Panc1 (cell line): ENCODE measurements at regions not wholly inside any gene's neighbourhood (a gene's known extent, or its start where the extent isn't known, plus 50 kb on each side); places are given as distances from the start of the nearest gene placed in this dataset.
A peak's percentile ranks its signal among the peaks of the same experiment; 100 is the strongest.

ENCODE experiments used
- ATAC-seq: fragments of 200-7000 bp; cut with Tn5 transposase; 2 replicates; pipeline ENCODE4 v1.9.1; 2020; ENCODE audit warnings: mild to moderate bottlenecking, moderate library complexity
- BruUV-seq: library from RNA; stranded (reverse); fragments of 400-500 nt; replicated peaks from 2 replicates; lab custom pipeline; 2021; lab: Mats Ljungman, UMichigan
- CTCF ChIA-PET: fragments of 300-600 bp; sonication (Branson Sonifier 250); formaldehyde crosslinking; loops from one replicate; lab custom pipeline; 2022; ENCODE audit warnings: antibody characterized with exemption; lab: Charles Lee
- POLR2A ChIA-PET: fragments of 300-600 bp; sonication (Branson Sonifier 250); formaldehyde crosslinking; loops from one replicate; lab custom pipeline; 2022; ENCODE audit warnings: antibody characterized with exemption; lab: Charles Lee
- DNase-seq: peaks from one replicate; pipeline ENCODE4 v3.0.0-alpha.2; 2010; ENCODE audit warnings: low read depth, low spot score
- H3K27ac ChIP-seq: 2 replicates; pipeline ENCODE4 v1.5.1; 2011; ENCODE audit warnings: mild to moderate bottlenecking, low read length, inconsistent platforms
- H3K27me3 ChIP-seq: fragments of 200-500 bp; sonication (Bioruptor generic); 2 replicates; pipeline ENCODE4 v1.6.0; 2014; ENCODE audit warnings: low read length, inconsistent platforms; ENCODE audit not compliant: control insufficient read depth, insufficient read depth
- H3K36me3 ChIP-seq: fragments of 200-500 bp; sonication (Bioruptor generic); 2 replicates; pipeline ENCODE4 v1.5.1; 2014; ENCODE audit warnings: inconsistent platforms, mild to moderate bottlenecking, low read length, moderate library complexity; ENCODE audit not compliant: control insufficient read depth, insufficient read depth
- H3K4me1 ChIP-seq: 2 replicates; pipeline ENCODE4 v1.5.1; 2011; ENCODE audit warnings: inconsistent platforms, mild to moderate bottlenecking, low read length, moderate library complexity; ENCODE audit not compliant: control insufficient read depth, insufficient read depth
- H3K4me3 ChIP-seq, 2 experiments: 2 replicates each; pipeline ENCODE4 v1.5.1; 2011 to 2012; ENCODE audit warnings: low read depth in 2 of 2, low read length in 2 of 2, mild to moderate bottlenecking in 2 of 2, inconsistent platforms in 1 of 2, moderate library complexity in 1 of 2
- H3K9me3 ChIP-seq: fragments of 200-500 bp; sonication (Bioruptor generic); 2 replicates; pipeline ENCODE4 v1.5.1; 2014; ENCODE audit warnings: low read depth, mild to moderate bottlenecking, inconsistent platforms, low read length, moderate library complexity; ENCODE audit not compliant: control insufficient read depth, insufficient read depth
- POLR2AphosphoS5 ChIP-seq: IDR thresholded peaks from 2 replicates; pipeline ENCODE4 v1.6.1; 2012; ENCODE audit warnings: mild to moderate bottlenecking, low read depth, low read length, moderate library complexity
- SIN3A ChIP-seq: IDR thresholded peaks from 2 replicates; pipeline ENCODE4 v1.6.1; 2012; ENCODE audit warnings: low read depth, mild to moderate bottlenecking, low read length, moderate library complexity, borderline replicate concordance; ENCODE audit not compliant: insufficient read depth
- TCF7L2 ChIP-seq: IDR thresholded peaks from 2 replicates; pipeline ENCODE4 v1.6.1; 2011; ENCODE audit warnings: mild to moderate bottlenecking, low read depth, low read length, inconsistent platforms
- in situ Hi-C: cut with HindIII; loops from 2 replicates; pipeline ENCODE4 v1.10.0; 2016; ENCODE audit warnings: low sequenced_read_pairs, low pct_unique_long_range_greater_than_20kb
- intact Hi-C: fragments of 100-400 bp; cut with micrococcal nuclease; formaldehyde crosslinking; loops from one replicate; pipeline ENCODE4 v1.10.0; 2022; ENCODE audit not compliant: unreplicated experiment
- TF ChIP-seq, protein P1 (sequence below): fragments of 450-650 bp; IDR thresholded peaks from 2 replicates; pipeline ENCODE4 v1.5.1; 2017; ENCODE audit warnings: mild to moderate bottlenecking
- TF ChIP-seq, protein P2 (sequence below), 2 experiments: IDR thresholded peaks; 2 replicates each; pipeline ENCODE4 v1.6.1; 2011 to 2012; ENCODE audit warnings: low read depth in 2 of 2, control low read depth in 1 of 2, low read length in 1 of 2, mild to moderate bottlenecking in 1 of 2, moderate library complexity in 1 of 2; ENCODE audit not compliant: insufficient read depth in 1 of 2

DNA sequence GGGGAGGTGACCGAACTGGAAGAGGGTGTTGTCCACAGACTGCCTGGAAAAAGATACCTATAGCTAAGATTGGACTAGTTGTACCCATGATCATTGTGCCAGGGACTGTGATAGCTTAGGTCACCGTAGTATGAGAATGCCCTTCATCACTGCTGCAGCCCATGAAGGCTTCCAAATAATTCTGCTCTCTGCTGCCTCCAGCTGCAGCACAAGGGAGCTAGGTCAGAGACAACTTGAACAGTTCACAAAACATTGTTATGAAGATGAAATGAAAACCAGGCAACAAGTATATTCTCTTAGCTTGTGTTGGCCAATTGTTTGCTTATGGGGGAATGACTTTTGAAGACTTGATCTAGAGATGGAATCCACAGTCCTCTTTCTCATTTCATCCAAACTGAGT lies 246.7 kb downstream of the MRPL39 start:
- POLR2A ChIA-PET: no interaction called here
- CTCF ChIA-PET: no interaction called here
- ATAC-seq: no peak

DNA sequence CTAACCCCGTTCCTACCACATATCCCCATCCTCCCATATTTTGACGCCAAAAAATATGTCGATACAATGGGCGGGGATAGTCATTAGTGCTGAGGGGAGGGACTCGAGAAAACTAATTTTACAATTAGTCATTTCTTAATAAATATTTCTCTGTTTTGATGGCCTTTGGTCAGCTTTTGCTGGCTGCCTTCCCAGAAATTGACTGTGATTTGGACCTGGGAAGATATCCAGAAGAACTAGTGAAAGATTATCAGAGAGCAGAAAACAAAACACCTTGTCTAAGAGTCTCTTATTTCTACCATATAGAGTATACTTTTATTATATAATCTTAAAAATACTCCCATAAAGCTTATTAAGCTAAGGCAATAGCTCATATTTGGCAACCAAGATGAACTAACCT lies 247.6 kb downstream of the MRPL39 start:
- no peaks in the 10 kb centered on the region for H3K36me3 ChIP-seq
- BruUV-seq: no TSS peak
- H3K27ac ChIP-seq: no peak overlapping the region
- in situ Hi-C loops: no loop called here
- ChIA-PET POLR2A (no interaction called here), CTCF (no interaction called here)
- no peaks in the 10 kb centered on the region for H3K9me3 ChIP-seq
- TF ChIP-seq, protein P1, sequence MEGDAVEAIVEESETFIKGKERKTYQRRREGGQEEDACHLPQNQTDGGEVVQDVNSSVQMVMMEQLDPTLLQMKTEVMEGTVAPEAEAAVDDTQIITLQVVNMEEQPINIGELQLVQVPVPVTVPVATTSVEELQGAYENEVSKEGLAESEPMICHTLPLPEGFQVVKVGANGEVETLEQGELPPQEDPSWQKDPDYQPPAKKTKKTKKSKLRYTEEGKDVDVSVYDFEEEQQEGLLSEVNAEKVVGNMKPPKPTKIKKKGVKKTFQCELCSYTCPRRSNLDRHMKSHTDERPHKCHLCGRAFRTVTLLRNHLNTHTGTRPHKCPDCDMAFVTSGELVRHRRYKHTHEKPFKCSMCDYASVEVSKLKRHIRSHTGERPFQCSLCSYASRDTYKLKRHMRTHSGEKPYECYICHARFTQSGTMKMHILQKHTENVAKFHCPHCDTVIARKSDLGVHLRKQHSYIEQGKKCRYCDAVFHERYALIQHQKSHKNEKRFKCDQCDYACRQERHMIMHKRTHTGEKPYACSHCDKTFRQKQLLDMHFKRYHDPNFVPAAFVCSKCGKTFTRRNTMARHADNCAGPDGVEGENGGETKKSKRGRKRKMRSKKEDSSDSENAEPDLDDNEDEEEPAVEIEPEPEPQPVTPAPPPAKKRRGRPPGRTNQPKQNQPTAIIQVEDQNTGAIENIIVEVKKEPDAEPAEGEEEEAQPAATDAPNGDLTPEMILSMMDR: no peak
- TF ChIP-seq, protein P2, sequence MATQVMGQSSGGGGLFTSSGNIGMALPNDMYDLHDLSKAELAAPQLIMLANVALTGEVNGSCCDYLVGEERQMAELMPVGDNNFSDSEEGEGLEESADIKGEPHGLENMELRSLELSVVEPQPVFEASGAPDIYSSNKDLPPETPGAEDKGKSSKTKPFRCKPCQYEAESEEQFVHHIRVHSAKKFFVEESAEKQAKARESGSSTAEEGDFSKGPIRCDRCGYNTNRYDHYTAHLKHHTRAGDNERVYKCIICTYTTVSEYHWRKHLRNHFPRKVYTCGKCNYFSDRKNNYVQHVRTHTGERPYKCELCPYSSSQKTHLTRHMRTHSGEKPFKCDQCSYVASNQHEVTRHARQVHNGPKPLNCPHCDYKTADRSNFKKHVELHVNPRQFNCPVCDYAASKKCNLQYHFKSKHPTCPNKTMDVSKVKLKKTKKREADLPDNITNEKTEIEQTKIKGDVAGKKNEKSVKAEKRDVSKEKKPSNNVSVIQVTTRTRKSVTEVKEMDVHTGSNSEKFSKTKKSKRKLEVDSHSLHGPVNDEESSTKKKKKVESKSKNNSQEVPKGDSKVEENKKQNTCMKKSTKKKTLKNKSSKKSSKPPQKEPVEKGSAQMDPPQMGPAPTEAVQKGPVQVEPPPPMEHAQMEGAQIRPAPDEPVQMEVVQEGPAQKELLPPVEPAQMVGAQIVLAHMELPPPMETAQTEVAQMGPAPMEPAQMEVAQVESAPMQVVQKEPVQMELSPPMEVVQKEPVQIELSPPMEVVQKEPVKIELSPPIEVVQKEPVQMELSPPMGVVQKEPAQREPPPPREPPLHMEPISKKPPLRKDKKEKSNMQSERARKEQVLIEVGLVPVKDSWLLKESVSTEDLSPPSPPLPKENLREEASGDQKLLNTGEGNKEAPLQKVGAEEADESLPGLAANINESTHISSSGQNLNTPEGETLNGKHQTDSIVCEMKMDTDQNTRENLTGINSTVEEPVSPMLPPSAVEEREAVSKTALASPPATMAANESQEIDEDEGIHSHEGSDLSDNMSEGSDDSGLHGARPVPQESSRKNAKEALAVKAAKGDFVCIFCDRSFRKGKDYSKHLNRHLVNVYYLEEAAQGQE (IDR thresholded peaks at IDR 0.05; ENCODE audit: insufficient read depth in 1 of 2, low read depth in 2 of 2, low read length in 1 of 2): no peak
- no peak for TF ChIP-seq POLR2AphosphoS5
- no peak for TF ChIP-seq SIN3A
- no peak for TF ChIP-seq TCF7L2
- H3K27me3 ChIP-seq: no peaks in the 10 kb centered on the region
- no peak overlapping the region for H3K4me3 ChIP-seq
- intact Hi-C loops: no loop called here
- H3K4me1 ChIP-seq: no peaks in the 10 kb centered on the region
- ATAC-seq: no peak
- no peak for DNase-seq

More for the DNA sequence above, 246.7 kb downstream of the MRPL39 start:
- BruUV-seq: no TSS peak
- Histone ChIP-seq H3K4me3 (no peak overlapping the region), H3K36me3 (no peaks in the 10 kb centered on the region), H3K9me3 (no peaks in the 10 kb centered on the region), H3K27ac (no peak overlapping the region), H3K27me3 (no peaks in the 10 kb centered on the region), H3K4me1 (no peaks in the 10 kb centered on the region)
- intact Hi-C loops: no loop called here
- DNase-seq: no peak
- in situ Hi-C loops: no loop called here
- no peak for TF ChIP-seq POLR2AphosphoS5
- no peak for TF ChIP-seq SIN3A
- TF ChIP-seq, protein P1: peak; percentile 24
- TF ChIP-seq, protein P2 (IDR thresholded peaks at IDR 0.05; ENCODE audit: insufficient read depth in 1 of 2, low read depth in 2 of 2, low read length in 1 of 2): no peak
- no peak for TF ChIP-seq TCF7L2
